ENCODE measurements at regions not wholly inside any gene's neighbourhood (a gene's known extent, or its start where the extent isn't known, plus 50 kb on each side); places are given as distances from the start of the nearest gene placed in this dataset.

DNA sequence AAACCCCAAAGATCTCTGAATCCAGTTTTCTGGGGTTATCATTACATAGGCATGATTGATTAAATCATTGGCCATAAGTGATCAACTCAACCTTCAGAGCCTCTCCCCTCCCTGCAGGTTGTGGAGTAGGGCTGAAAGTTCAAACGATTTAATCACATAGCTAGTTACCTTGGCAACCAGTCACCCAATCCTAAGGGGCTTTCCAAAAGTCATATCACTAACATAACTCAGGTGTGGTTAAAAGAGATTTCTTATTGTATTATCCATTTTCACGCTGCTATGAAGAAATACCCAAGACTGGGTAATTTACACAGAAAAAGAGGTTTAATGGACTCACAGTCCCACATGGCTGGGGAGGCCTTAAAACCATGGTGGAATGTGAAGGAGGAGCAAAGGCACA is 935.1 kb upstream of the SLC35B3 start:
- no peak for TF ChIP-seq POLR2A (IDR thresholded peaks at IDR 0.05)
- TF ChIP-seq, protein P1, sequence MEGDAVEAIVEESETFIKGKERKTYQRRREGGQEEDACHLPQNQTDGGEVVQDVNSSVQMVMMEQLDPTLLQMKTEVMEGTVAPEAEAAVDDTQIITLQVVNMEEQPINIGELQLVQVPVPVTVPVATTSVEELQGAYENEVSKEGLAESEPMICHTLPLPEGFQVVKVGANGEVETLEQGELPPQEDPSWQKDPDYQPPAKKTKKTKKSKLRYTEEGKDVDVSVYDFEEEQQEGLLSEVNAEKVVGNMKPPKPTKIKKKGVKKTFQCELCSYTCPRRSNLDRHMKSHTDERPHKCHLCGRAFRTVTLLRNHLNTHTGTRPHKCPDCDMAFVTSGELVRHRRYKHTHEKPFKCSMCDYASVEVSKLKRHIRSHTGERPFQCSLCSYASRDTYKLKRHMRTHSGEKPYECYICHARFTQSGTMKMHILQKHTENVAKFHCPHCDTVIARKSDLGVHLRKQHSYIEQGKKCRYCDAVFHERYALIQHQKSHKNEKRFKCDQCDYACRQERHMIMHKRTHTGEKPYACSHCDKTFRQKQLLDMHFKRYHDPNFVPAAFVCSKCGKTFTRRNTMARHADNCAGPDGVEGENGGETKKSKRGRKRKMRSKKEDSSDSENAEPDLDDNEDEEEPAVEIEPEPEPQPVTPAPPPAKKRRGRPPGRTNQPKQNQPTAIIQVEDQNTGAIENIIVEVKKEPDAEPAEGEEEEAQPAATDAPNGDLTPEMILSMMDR (IDR thresholded peaks at IDR 0.05 in 4 of 5, conservative IDR thresholded peaks at IDR 0.05 in 1 of 5) = no peak

Measured in gastrocnemius medialis (tissue), 4 donors.